RWPE2 (cell line): ENCODE measurements at regions not wholly inside any gene's neighbourhood (a gene's known extent, or its start where the extent isn't known, plus 50 kb on each side); places are given as distances from the start of the nearest gene placed in this dataset.

Source experiments
- ATAC-seq: fragments of 200-7000 bp; cut with Tn5 transposase; 3 replicates; pipeline ENCODE4 v1.9.1; 2021; ENCODE audit warnings: low read depth
- DNase-seq: peaks from one replicate; pipeline ENCODE4 v3.0.0-alpha.2; 2020; ENCODE audit warnings: low spot score
- H3K27ac ChIP-seq: fragments of 450-650 bp; 2 replicates; pipeline ENCODE4 v1.5.1; 2017; ENCODE audit warnings: mild to moderate bottlenecking; ENCODE audit not compliant: poor library complexity, severe bottlenecking
- H3K27me3 ChIP-seq: fragments of 250-450 bp; sonication (Bioruptor Pico); 2 replicates; pipeline ENCODE4 v1.5.1; 2021; ENCODE audit warnings: mild to moderate bottlenecking, moderate library complexity; ENCODE audit not compliant: insufficient read depth, poor library complexity, severe bottlenecking
- H3K36me3 ChIP-seq: fragments of 250-450 bp; sonication (Bioruptor Pico); 2 replicates; pipeline ENCODE4 v1.5.1; 2020; ENCODE audit warnings: low read depth, mild to moderate bottlenecking, moderate library complexity
- H3K4me1 ChIP-seq: fragments of 250-450 bp; sonication (Bioruptor Pico); 2 replicates; pipeline ENCODE4 v1.5.1; 2021; ENCODE audit warnings: mild to moderate bottlenecking, moderate library complexity; ENCODE audit not compliant: insufficient read depth, poor library complexity, severe bottlenecking
- H3K4me3 ChIP-seq: fragments of 250-450 bp; sonication (Bioruptor Pico); 2 replicates; pipeline ENCODE4 v1.5.1; 2021; ENCODE audit warnings: mild to moderate bottlenecking, moderate library complexity; ENCODE audit not compliant: severe bottlenecking
- H3K9me3 ChIP-seq: fragments of 250-450 bp; sonication (Bioruptor Pico); 2 replicates; pipeline ENCODE4 v1.5.1; 2021; ENCODE audit warnings: mild to moderate bottlenecking, moderate library complexity; ENCODE audit not compliant: severe bottlenecking
- CTCF ChIP-seq: fragments of 450-650 bp; IDR thresholded peaks from one replicate; pipeline ENCODE4 v1.5.1; 2017; ENCODE audit warnings: mild to moderate bottlenecking, moderate library complexity; ENCODE audit not compliant: poor library complexity, severe bottlenecking

- peaks cover 23% of the 10 kb centered on the region for H3K36me3 ChIP-seq
- no peaks in the 10 kb centered on the region for H3K9me3 ChIP-seq
- H3K27me3 ChIP-seq, result no peaks in the 10 kb centered on the region
- no peak for ATAC-seq
- no peak for DNase-seq
- no peak overlapping the region for H3K27ac ChIP-seq
- no peak for TF ChIP-seq CTCF
- H3K4me1 ChIP-seq, result peaks cover 3% of the 10 kb centered on the region
- H3K4me3 ChIP-seq, result no peak overlapping the region
Observed at GRCh38 chr14:71332476-71332875, 425.2 kb downstream of the PCNX1 start.

GRCh38 chr14:71333705-71334104 is 426.4 kb downstream of the PCNX1 start:
- H3K4me3 ChIP-seq, result no peak overlapping the region
- peaks cover 24% of the 10 kb centered on the region for H3K36me3 ChIP-seq
- no peak for DNase-seq
- H3K27ac ChIP-seq, result no peak overlapping the region
- no peaks in the 10 kb centered on the region for H3K27me3 ChIP-seq
- peaks cover 3% of the 10 kb centered on the region for H3K4me1 ChIP-seq
- ATAC-seq, result no peak
- no peak for TF ChIP-seq CTCF
- H3K9me3 ChIP-seq, result no peaks in the 10 kb centered on the region

GRCh38 chr14:71336489-71337192 is 429.4 kb downstream of the PCNX1 start:
- ATAC-seq, result no peak
- no peak overlapping the region for H3K27ac ChIP-seq
- H3K9me3 ChIP-seq, result no peaks in the 10 kb centered on the region
- DNase-seq, result no peak
- H3K36me3 ChIP-seq, result peaks cover 9% of the 10 kb centered on the region; the same call in 1 of the 2 replicates
- peaks cover 2% of the 10 kb centered on the region for H3K4me1 ChIP-seq
- no peak overlapping the region for H3K4me3 ChIP-seq
- no peak for TF ChIP-seq CTCF
- H3K27me3 ChIP-seq, result no peaks in the 10 kb centered on the region

GRCh38 chr14:71338153-71338552 is 430.9 kb downstream of the PCNX1 start:
- Histone ChIP-seq H3K4me3 (no peak overlapping the region), H3K4me1 (no peaks in the 10 kb centered on the region), H3K9me3 (no peaks in the 10 kb centered on the region), H3K27me3 (no peaks in the 10 kb centered on the region), H3K27ac (no peak overlapping the region), H3K36me3 (peaks cover 9% of the 10 kb centered on the region; the same call in 1 of the 2 replicates)
- no peak for TF ChIP-seq CTCF
- DNase-seq (no peak), ATAC-seq (no peak)
